Motor neuron (in vitro differentiated cells): ENCODE measurements at regions not wholly inside any gene's neighbourhood (a gene's known extent, or its start where the extent isn't known, plus 50 kb on each side); places are given as distances from the start of the nearest gene placed in this dataset.

Source experiments
- ATAC-seq, 8 experiments: fragments of 200-7000 bp; cut with Tn5 transposase; replicated peaks in 6 of 8; 2 replicates each; pipeline ENCODE4 v1.8.0; 2021; ENCODE audit warnings: mild to moderate bottlenecking in 8 of 8, moderate library complexity in 8 of 8
- H3K27ac ChIP-seq, 2 donors: fragments of 250-450 bp; sonication (Bioruptor Pico); 2 replicates each; pipeline ENCODE4 v1.9.0; 2021; ENCODE audit warnings: antibody characterized with exemption in 2 of 2, mild to moderate bottlenecking in 2 of 2, moderate library complexity in 1 of 2
- H3K4me1 ChIP-seq, 2 donors: fragments of 250-450 bp; sonication (Bioruptor Pico); replicated peaks in 1 of 2; 2 replicates each; pipeline ENCODE4 v1.6.1; 2021; ENCODE audit warnings: antibody characterized with exemption in 2 of 2, mild to moderate bottlenecking in 2 of 2, moderate library complexity in 1 of 2
- H3K4me3 ChIP-seq, 5 donors: fragments of 250-450 bp; sonication (Bioruptor Pico); 2 replicates each; pipeline ENCODE4 v1.9.0; 2021; ENCODE audit warnings: antibody characterized with exemption in 5 of 5, mild to moderate bottlenecking in 5 of 5, moderate library complexity in 4 of 5
- WGBS, 10 experiments: fragments of 450-650 bp; shearing (Covaris generic); methylation state at CpG; one replicate each; pipeline ENCODE4 v1.0.0; 2022; 5-methylcytosine and 5-hydroxymethylcytosine counted together
- in situ Hi-C, 9 experiments: fragments of 400-800 bp; cut with MboI; loops; one replicate each; pipeline ENCODE4 v1.15.0; 2021; ENCODE audit warnings: low sequenced_read_pairs in 9 of 9, low pct_unique_long_range_greater_than_20kb in 2 of 9; ENCODE audit not compliant: unreplicated experiment in 9 of 9

GRCh38 chr5:2910401-2911175, 159.1 kb upstream of the IRX2 start:
- H3K27ac ChIP-seq: no peak overlapping the region
- 30 to 100% (median 63%) methylated on average over 1 to 6 of the region's 8 CpGs; no CpG with 5 or more reads in 2 of the 10 experiments for WGBS, 10 experiments
- no peak overlapping the region for H3K4me3 ChIP-seq
- no peak for ATAC-seq
- in situ Hi-C loops: no loop called here
- H3K4me1 ChIP-seq: peaks cover 0 to 30% of the 10 kb centered on the region in 2 donors

GRCh38 chr5:2909035-2909434, 157.6 kb upstream of the IRX2 start:
- H3K4me3 ChIP-seq: no peak overlapping the region
- WGBS, 10 experiments: 13 to 100% (median 82%) methylated on average over 1 to 10 of the region's 10 CpGs; no CpG with 5 or more reads in 3 of the 10 experiments
- peaks cover 0 to 20% of the 10 kb centered on the region in 2 donors for H3K4me1 ChIP-seq
- in situ Hi-C loops: no loop called here
- ATAC-seq: peak in 1 of 8 experiments; percentile 16
- H3K27ac ChIP-seq: no peak overlapping the region

- WGBS, 10 experiments: 0 to 85% (median 16%) methylated on average over 2 to 4 of the region's 4 CpGs; no CpG with 5 or more reads in 5 of the 10 experiments
- H3K27ac ChIP-seq: no peak overlapping the region
- in situ Hi-C loops: no loop called here
- ATAC-seq: peak in 1 of 8 experiments; percentile 54
- H3K4me1 ChIP-seq: peaks cover 0 to 20% of the 10 kb centered on the region in 2 donors
- H3K4me3 ChIP-seq: no peak overlapping the region
Observed at GRCh38 chr5:2908086-2908485, 156.6 kb upstream of the IRX2 start.

GRCh38 chr5:2906302-2907090, 155.0 kb upstream of the IRX2 start:
- in situ Hi-C loops: no loop called here

GRCh38 chr5:2905741-2906140, 154.3 kb upstream of the IRX2 start:
- Histone ChIP-seq H3K4me3 (no peak overlapping the region), H3K4me1 (peaks cover 0 to 20% of the 10 kb centered on the region in 2 donors), H3K27ac (no peak overlapping the region)
- in situ Hi-C loops: no loop called here
- ATAC-seq: no peak
- 5 to 93% (median 80%) methylated on average over 1 to 6 of the region's 9 CpGs; no CpG with 5 or more reads in 5 of the 10 experiments for whole genome bisulfite sequencing, 10 experiments

More at GRCh38 chr5:2906302-2907090, 155.0 kb upstream of the IRX2 start:
- H3K27ac ChIP-seq: no peak overlapping the region
- no peak for ATAC-seq
- 10 to 100% (median 75%) methylated on average over 1 to 7 of the region's 8 CpGs; no CpG with 5 or more reads in 3 of the 10 experiments for WGBS, 10 experiments
- peaks cover 0 to 20% of the 10 kb centered on the region in 2 donors for H3K4me1 ChIP-seq
- no peak overlapping the region for H3K4me3 ChIP-seq

- no peak overlapping the region for H3K4me3 ChIP-seq
- H3K27ac ChIP-seq: no peak overlapping the region
- peaks cover 0 to 20% of the 10 kb centered on the region in 2 donors for H3K4me1 ChIP-seq
- in situ Hi-C loops: no loop called here
- WGBS, 10 experiments: 0 to 94% (median 73%) methylated on average over 1 to 5 of the region's 9 CpGs; no CpG with 5 or more reads in 6 of the 10 experiments
- no peak for ATAC-seq
Observed at GRCh38 chr5:2904956-2905355, 153.5 kb upstream of the IRX2 start.

GRCh38 chr5:2904399-2904798, 152.9 kb upstream of the IRX2 start:
- in situ Hi-C loops: no loop called here
- ATAC-seq: no peak
- peaks cover 0 to 16% of the 10 kb centered on the region in 2 donors for H3K4me1 ChIP-seq
- no peak overlapping the region for H3K4me3 ChIP-seq
- 18 to 84% (median 62%) methylated on average over 1 to 7 of the region's 13 CpGs; no CpG with 5 or more reads in 3 of the 10 experiments for WGBS, 10 experiments
- H3K27ac ChIP-seq: no peak overlapping the region

- Histone ChIP-seq H3K4me3 (no peak overlapping the region), H3K4me1 (peaks cover 0 to 9% of the 10 kb centered on the region in 2 donors), H3K27ac (no peak overlapping the region)
- in situ Hi-C loops: no loop called here
- no peak for ATAC-seq
- WGBS, 10 experiments: 17 to 100% (median 84%) methylated on average over 1 to 17 of the region's 30 CpGs; no CpG with 5 or more reads in 2 of the 10 experiments
Observed at GRCh38 chr5:2903451-2904395, 152.2 kb upstream of the IRX2 start.

- 7 to 96% (median 56%) methylated on average over 2 to 10 of the region's 13 CpGs; no CpG with 5 or more reads in 3 of the 10 experiments for WGBS, 10 experiments
- Histone ChIP-seq H3K27ac (no peak overlapping the region), H3K4me3 (no peak overlapping the region), H3K4me1 (peaks cover 0 to under 1% of the 10 kb centered on the region in 2 donors)
- no peak for ATAC-seq
- in situ Hi-C loops: no loop called here
Observed at GRCh38 chr5:2902742-2903297, 151.3 kb upstream of the IRX2 start.

GRCh38 chr5:2902186-2902585, 150.7 kb upstream of the IRX2 start:
- ATAC-seq: no peak
- H3K4me1 ChIP-seq: no peaks in the 10 kb centered on the region
- 57 to 85% (median 72%) methylated on average over 2 to 5 of the region's 5 CpGs; no CpG with 5 or more reads in 4 of the 10 experiments for WGBS, 10 experiments
- no peak overlapping the region for H3K4me3 ChIP-seq
- in situ Hi-C loops: no loop called here
- H3K27ac ChIP-seq: no peak overlapping the region

GRCh38 chr5:2901511-2901910, 150.0 kb upstream of the IRX2 start:
- Histone ChIP-seq H3K4me3 (no peak overlapping the region), H3K27ac (no peak overlapping the region), H3K4me1 (no peaks in the 10 kb centered on the region)
- peak in 1 of 8 experiments; percentile 20 for ATAC-seq
- WGBS, 10 experiments: 0 to 85% (median 57%) methylated on average over 1 to 8 of the region's 10 CpGs; no CpG with 5 or more reads in 2 of the 10 experiments
- in situ Hi-C loops: no loop called here

- Histone ChIP-seq H3K4me1 (no peaks in the 10 kb centered on the region), H3K27ac (no peak overlapping the region), H3K4me3 (no peak overlapping the region)
- in situ Hi-C loops: no loop called here
- WGBS, 10 experiments: 0 to 93% (median 45%) methylated on average over 2 to 6 of the region's 6 CpGs; no CpG with 5 or more reads in 6 of the 10 experiments
- ATAC-seq: no peak
Observed at GRCh38 chr5:2901096-2901495, 149.6 kb upstream of the IRX2 start.
